Colonic mucosa (tissue), 4 donors: ENCODE measurements at regions not wholly inside any gene's neighbourhood (a gene's known extent, or its start where the extent isn't known, plus 50 kb on each side); places are given as distances from the start of the nearest gene placed in this dataset.

ENCODE experiments used
- DNase-seq: peaks from one replicate; pipeline ENCODE4 v3.0.0-alpha.2; 2020
- H3K27ac ChIP-seq: fragments of 200-600 bp; one replicate; pipeline ENCODE4 v1.8.0; 2021
- H3K27me3 ChIP-seq: fragments of 200-600 bp; one replicate; pipeline ENCODE4 v1.8.0; 2021
- H3K36me3 ChIP-seq: fragments of 200-600 bp; one replicate; pipeline ENCODE4 v1.8.0; 2021
- H3K4me1 ChIP-seq: fragments of 200-600 bp; one replicate; pipeline ENCODE4 v1.8.0; 2021; ENCODE audit warnings: mild to moderate bottlenecking
- H3K4me3 ChIP-seq: fragments of 200-600 bp; one replicate; pipeline ENCODE4 v1.8.0; 2021
- H3K9ac ChIP-seq, 2 donors: one replicate each; pipeline ENCODE4 v1.7.0; 2013; ENCODE audit warnings: control low read depth in 2 of 2, low read depth in 2 of 2, low read length in 2 of 2
- H3K9me3 ChIP-seq: fragments of 200-600 bp; one replicate; pipeline ENCODE4 v1.8.0; 2021
- intact Hi-C: fragments of 100-400 bp; cut with DNase I; formaldehyde crosslinking; loops from one replicate; pipeline ENCODE4 v1.14.1; 2022
- TF ChIP-seq, protein P1 (sequence below): fragments of 200-600 bp; IDR thresholded peaks from one replicate; pipeline ENCODE4 v1.8.0; 2022; ENCODE audit warnings: antibody characterized with exemption, mild to moderate bottlenecking
- donor health status: healthy.
- donor health status: DM: no; HTN: no; CAD: no.
- donor health status: DM: no; HTN: no; CAD: no.

DNA sequence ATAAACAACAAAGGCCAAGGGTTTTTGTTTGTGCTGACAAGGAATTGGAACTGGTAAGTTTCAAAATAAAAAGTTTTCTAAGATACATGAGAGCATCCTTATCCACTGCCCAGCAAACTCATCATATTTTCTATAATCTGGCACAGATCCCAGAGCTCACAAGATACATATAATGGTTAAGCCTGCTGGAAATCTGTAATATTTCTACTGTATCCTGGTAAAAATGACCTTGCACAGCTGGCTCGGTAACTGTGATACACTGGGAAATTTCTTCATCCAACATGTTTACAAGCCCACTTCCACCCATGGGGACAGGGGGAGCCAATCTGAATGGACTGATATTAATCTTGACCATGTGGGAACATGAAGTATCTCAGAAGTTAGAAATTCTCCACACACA lies 425.4 kb upstream of the MMADHC start:
- Histone ChIP-seq H3K9me3 (no peaks in the 10 kb centered on the region), H3K36me3 (no peaks in the 10 kb centered on the region), H3K27ac (no peak overlapping the region), H3K9ac (no peak overlapping the region), H3K27me3 (no peaks in the 10 kb centered on the region), H3K4me1 (no peaks in the 10 kb centered on the region), H3K4me3 (no peak overlapping the region)
- no peak for DNase-seq
- TF ChIP-seq, protein P1, sequence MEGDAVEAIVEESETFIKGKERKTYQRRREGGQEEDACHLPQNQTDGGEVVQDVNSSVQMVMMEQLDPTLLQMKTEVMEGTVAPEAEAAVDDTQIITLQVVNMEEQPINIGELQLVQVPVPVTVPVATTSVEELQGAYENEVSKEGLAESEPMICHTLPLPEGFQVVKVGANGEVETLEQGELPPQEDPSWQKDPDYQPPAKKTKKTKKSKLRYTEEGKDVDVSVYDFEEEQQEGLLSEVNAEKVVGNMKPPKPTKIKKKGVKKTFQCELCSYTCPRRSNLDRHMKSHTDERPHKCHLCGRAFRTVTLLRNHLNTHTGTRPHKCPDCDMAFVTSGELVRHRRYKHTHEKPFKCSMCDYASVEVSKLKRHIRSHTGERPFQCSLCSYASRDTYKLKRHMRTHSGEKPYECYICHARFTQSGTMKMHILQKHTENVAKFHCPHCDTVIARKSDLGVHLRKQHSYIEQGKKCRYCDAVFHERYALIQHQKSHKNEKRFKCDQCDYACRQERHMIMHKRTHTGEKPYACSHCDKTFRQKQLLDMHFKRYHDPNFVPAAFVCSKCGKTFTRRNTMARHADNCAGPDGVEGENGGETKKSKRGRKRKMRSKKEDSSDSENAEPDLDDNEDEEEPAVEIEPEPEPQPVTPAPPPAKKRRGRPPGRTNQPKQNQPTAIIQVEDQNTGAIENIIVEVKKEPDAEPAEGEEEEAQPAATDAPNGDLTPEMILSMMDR, result no peak
- intact Hi-C loops, result no loop called here

DNA sequence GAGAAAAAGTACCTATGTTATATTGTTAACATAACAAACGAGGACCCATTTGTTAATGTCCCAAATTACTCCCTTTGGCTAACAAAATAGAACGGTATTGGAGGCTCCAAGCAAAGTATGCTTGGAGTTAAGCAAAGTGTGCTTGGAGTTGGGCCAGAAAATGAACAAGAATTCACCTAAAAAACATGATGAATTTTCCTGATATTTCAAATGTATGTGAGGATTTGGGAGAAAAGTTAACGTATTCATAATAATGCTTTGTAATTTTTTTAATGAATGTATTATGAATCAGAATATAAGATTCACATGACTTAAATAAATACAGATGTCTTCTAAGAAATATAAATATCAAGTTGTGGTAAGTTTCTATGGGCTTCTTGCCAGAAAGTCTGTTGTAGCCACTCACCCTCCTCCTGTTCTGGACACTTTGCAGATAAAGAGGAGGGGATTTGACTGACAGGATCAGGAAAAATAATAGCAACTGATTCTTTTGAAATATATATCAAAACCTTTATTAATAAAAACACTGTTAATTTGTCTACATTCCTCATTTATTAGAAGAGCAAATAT lies 423.7 kb upstream of the MMADHC start:
- Histone ChIP-seq H3K4me1 (no peaks in the 10 kb centered on the region), H3K36me3 (no peaks in the 10 kb centered on the region), H3K9me3 (no peaks in the 10 kb centered on the region), H3K9ac (no peak overlapping the region), H3K27ac (no peak overlapping the region), H3K4me3 (no peak overlapping the region), H3K27me3 (no peaks in the 10 kb centered on the region)
- TF ChIP-seq, protein P1, result no peak
- intact Hi-C loops, result no loop called here
- no peak for DNase-seq

DNA sequence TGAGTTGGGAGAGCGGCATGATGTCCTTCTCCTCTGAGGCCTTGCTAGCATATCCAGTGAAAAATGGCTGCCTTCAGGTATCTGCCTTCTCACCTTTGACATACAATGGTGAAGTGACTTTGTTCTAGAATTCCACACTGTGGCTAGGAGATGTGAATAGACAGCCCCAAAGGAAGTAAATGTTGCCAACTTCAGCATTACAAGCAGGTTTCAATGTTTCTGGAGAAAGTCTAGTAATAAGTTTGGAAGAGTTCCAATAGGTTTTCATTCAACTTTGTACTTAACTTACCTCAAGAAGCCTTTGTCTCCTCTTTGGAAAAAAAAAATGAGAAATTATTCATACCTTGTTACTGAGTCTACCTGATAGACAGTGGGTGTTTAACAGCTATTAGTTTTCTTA lies 421.3 kb upstream of the MMADHC start:
- no peaks in the 10 kb centered on the region for H3K9me3 ChIP-seq
- TF ChIP-seq, protein P1, result no peak
- DNase-seq, result no peak
- H3K4me1 ChIP-seq, result no peaks in the 10 kb centered on the region
- H3K9ac ChIP-seq, result no peak overlapping the region
- intact Hi-C loops, result no loop called here
- H3K27ac ChIP-seq, result no peak overlapping the region
- no peak overlapping the region for H3K4me3 ChIP-seq
- H3K27me3 ChIP-seq, result no peaks in the 10 kb centered on the region
- H3K36me3 ChIP-seq, result no peaks in the 10 kb centered on the region

DNA sequence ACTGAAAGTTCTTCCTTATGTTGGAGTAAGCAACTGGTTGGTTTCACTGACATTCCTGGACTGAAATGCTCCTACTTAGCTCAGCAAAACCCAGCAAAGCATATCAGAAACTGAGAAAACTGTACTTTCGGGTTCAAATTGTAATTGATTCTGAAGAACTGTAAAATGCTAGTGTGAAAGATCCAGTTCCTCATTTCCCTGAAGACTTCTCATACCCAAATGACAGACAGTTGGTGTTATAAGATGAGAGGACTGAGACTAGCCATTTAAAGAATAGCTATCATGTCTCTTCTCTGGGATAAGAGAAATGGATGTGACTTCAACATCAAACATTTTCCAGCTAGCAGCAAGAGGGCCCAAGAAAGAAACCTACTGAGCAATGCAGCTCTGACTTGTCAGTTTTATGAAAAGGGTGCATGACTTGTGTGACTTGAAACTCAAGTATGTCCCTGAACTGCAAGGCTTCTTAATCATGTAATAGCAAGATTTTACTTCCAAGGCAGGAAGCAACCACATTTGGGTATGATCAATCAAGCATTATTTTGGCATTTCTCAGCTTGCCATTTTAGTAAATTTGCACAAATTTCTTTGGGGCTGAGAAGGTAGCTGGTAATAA lies 420.3 kb upstream of the MMADHC start:
- TF ChIP-seq, protein P1, result no peak
- Histone ChIP-seq H3K4me1 (no peaks in the 10 kb centered on the region), H3K27me3 (no peaks in the 10 kb centered on the region), H3K9me3 (no peaks in the 10 kb centered on the region), H3K9ac (no peak overlapping the region), H3K4me3 (no peak overlapping the region), H3K27ac (no peak overlapping the region), H3K36me3 (no peaks in the 10 kb centered on the region)
- intact Hi-C loops, result no loop called here
- DNase-seq, result no peak

DNA sequence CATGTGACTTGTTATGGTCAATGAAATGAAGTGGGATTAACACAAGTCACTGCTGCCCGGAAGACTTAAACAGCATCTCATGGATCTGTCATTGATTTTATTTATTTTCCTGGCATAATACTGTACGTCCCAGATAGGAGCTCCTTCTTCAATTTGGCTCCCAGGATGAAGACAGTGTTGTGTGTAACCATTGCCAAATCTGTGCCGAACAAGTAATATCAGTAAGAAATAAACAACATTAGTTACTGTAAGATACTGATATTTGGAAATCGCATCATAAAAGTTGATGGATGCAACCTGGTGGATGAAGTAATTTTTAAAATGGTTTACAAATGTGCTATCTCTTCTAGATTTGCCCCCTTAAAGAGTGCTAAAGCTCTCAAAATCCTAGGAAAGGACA lies 419.0 kb upstream of the MMADHC start:
- Histone ChIP-seq H3K9me3 (no peaks in the 10 kb centered on the region), H3K4me3 (no peak overlapping the region), H3K9ac (no peak overlapping the region), H3K27ac (no peak overlapping the region), H3K27me3 (no peaks in the 10 kb centered on the region), H3K4me1 (no peaks in the 10 kb centered on the region), H3K36me3 (no peaks in the 10 kb centered on the region)
- no peak for DNase-seq
- TF ChIP-seq, protein P1, result no peak
- intact Hi-C loops, result no loop called here
